ENCODE measurements at regions not wholly inside any gene's neighbourhood (a gene's known extent, or its start where the extent isn't known, plus 50 kb on each side); places are given as distances from the start of the nearest gene placed in this dataset.

GRCh38 chr18:78295262-78295661, 684.4 kb upstream of the SALL3 start:
- FAIRE-seq = no peak
- DNase-seq (ENCODE audit: insufficient read length, low spot score) = no peak

- no peak for FAIRE-seq
- no peak for DNase-seq (ENCODE audit: insufficient read length, low spot score)
Measured at GRCh38 chr18:78296166-78296565, 683.5 kb upstream of the SALL3 start.

GRCh38 chr18:78297048-78297447, 682.6 kb upstream of the SALL3 start:
- FAIRE-seq (no peak), DNase-seq (ENCODE audit: insufficient read length, low spot score) (no peak)

- FAIRE-seq (no peak), DNase-seq (ENCODE audit: insufficient read length, low spot score) (no peak)
Measured at GRCh38 chr18:78303519-78304191, 676.0 kb upstream of the SALL3 start.

- FAIRE-seq = no peak
- DNase-seq (ENCODE audit: insufficient read length, low spot score) = no peak
Measured at GRCh38 chr18:78304192-78305164, 675.1 kb upstream of the SALL3 start.

GRCh38 chr18:78305789-78306188, 673.8 kb upstream of the SALL3 start:
- no peak for DNase-seq (ENCODE audit: insufficient read length, low spot score)
- FAIRE-seq = no peak

GRCh38 chr18:78309307-78309706, 670.3 kb upstream of the SALL3 start:
- no peak for FAIRE-seq
- DNase-seq (ENCODE audit: insufficient read length, low spot score) = no peak

- FAIRE-seq = no peak
Measured at GRCh38 chr18:78309924-78310323, 669.7 kb upstream of the SALL3 start.

GRCh38 chr18:78319264-78319663, 660.4 kb upstream of the SALL3 start:
- FAIRE-seq (no peak), DNase-seq (ENCODE audit: insufficient read length, low spot score) (no peak)

More at GRCh38 chr18:78309924-78310323, 669.7 kb upstream of the SALL3 start:
- no peak for DNase-seq (ENCODE audit: insufficient read length, low spot score)

GRCh38 chr18:78319961-78320360, 659.7 kb upstream of the SALL3 start:
- FAIRE-seq = no peak
- no peak for DNase-seq (ENCODE audit: insufficient read length, low spot score)

GRCh38 chr18:78321402-78321801, 658.2 kb upstream of the SALL3 start:
- FAIRE-seq (no peak), DNase-seq (ENCODE audit: insufficient read length, low spot score) (no peak)

GRCh38 chr18:78323453-78324197, 656.0 kb upstream of the SALL3 start:
- FAIRE-seq = no peak
- no peak for DNase-seq (ENCODE audit: insufficient read length, low spot score)

GRCh38 chr18:78327643-78328042, 652.0 kb upstream of the SALL3 start:
- no peak for FAIRE-seq

GRCh38 chr18:78330766-78331165, 648.9 kb upstream of the SALL3 start:
- no peak for FAIRE-seq
- no peak for DNase-seq (ENCODE audit: insufficient read length, low spot score)

More at GRCh38 chr18:78327643-78328042, 652.0 kb upstream of the SALL3 start:
- no peak for DNase-seq (ENCODE audit: insufficient read length, low spot score)

- DNase-seq (ENCODE audit: insufficient read length, low spot score) = no peak
- FAIRE-seq = no peak
Measured at GRCh38 chr18:78352910-78353309, 626.7 kb upstream of the SALL3 start.

GRCh38 chr18:78362198-78362597, 617.4 kb upstream of the SALL3 start:
- no peak for DNase-seq (ENCODE audit: insufficient read length, low spot score)
- no peak for FAIRE-seq

- DNase-seq (ENCODE audit: insufficient read length, low spot score) (no peak), FAIRE-seq (no peak)
Measured at GRCh38 chr18:78363556-78364387, 615.8 kb upstream of the SALL3 start.

GRCh38 chr18:78364388-78364960, 615.1 kb upstream of the SALL3 start:
- no peak for FAIRE-seq
- DNase-seq (ENCODE audit: insufficient read length, low spot score) = no peak

GRCh38 chr18:78367996-78368395, 611.6 kb upstream of the SALL3 start:
- FAIRE-seq (no peak), DNase-seq (ENCODE audit: insufficient read length, low spot score) (no peak)

GRCh38 chr18:78368726-78369125, 610.9 kb upstream of the SALL3 start:
- FAIRE-seq (no peak), DNase-seq (ENCODE audit: insufficient read length, low spot score) (no peak)

Data from HTR-8/SVneo (cell line).